GM12878 (cell line): ENCODE measurements at regions not wholly inside any gene's neighbourhood (a gene's known extent, or its start where the extent isn't known, plus 50 kb on each side); places are given as distances from the start of the nearest gene placed in this dataset.

Source experiments
- ATAC-seq: fragments of 200-7000 bp; cut with Tn5 transposase; 3 replicates; pipeline ENCODE4 v1.9.1; 2020; ENCODE audit warnings: mild to moderate bottlenecking, moderate library complexity
- BruUV-seq: library from RNA; stranded (reverse); fragments of 400-500 nt; replicated peaks from 2 replicates; lab custom pipeline; 2021; lab: Mats Ljungman, UMichigan
- CTCF ChIA-PET: fragments of 300-600 bp; sonication (Branson Sonifier 250); formaldehyde crosslinking; extraction: SDS; loops from one replicate; lab custom pipeline; 2021; ENCODE audit warnings: inconsistent platforms; lab: Yijun Ruan, JAX
- POLR2A ChIA-PET: fragments of 350-600 bp; formaldehyde crosslinking; extraction: SDS; loops from one replicate; lab custom pipeline; 2021; ENCODE audit warnings: inconsistent platforms; lab: Charles Lee
- RAD21 ChIA-PET: fragments of 300-600 bp; sonication (Branson Sonifier 250); formaldehyde crosslinking; loops from one replicate; lab custom pipeline; 2023; ENCODE audit warnings: antibody characterized with exemption; ENCODE audit not compliant: unreplicated experiment; lab: Charles Lee
- SMC1A ChIA-PET: fragments of 300-600 bp; sonication (Branson Sonifier 250); formaldehyde crosslinking; loops from one replicate; lab custom pipeline; 2023; ENCODE audit not compliant: unreplicated experiment, uncharacterized antibody; lab: Charles Lee
- DNase-seq: peaks from one replicate; pipeline ENCODE4 v3.0.0-alpha.2; 2011; ENCODE audit warnings: low read depth, low spot score
- FAIRE-seq: peaks from 3 replicates; lab custom pipeline; 2011; peaks lifted over from hg19 to GRCh38; lab: Jason Lieb, UNC
- H2AFZ ChIP-seq: 2 replicates; pipeline ENCODE4 v1.6.0; 2011; ENCODE audit warnings: low read depth, low read length, control low read depth; ENCODE audit not compliant: control insufficient read depth
- H3K27ac ChIP-seq: 2 replicates; pipeline ENCODE4 v1.5.1; 2011; ENCODE audit warnings: control low read depth; ENCODE audit not compliant: control insufficient read depth, insufficient read depth
- H3K27me3 ChIP-seq, 2 experiments: replicated peaks in 1 of 2; 2 replicates each; pipeline versions ENCODE4 v1.6.0 to v1.6.1; 2011; ENCODE audit warnings: low read length in 1 of 2; ENCODE audit not compliant: control insufficient read depth in 2 of 2, insufficient read depth in 2 of 2
- H3K36me3 ChIP-seq, 2 experiments: 2 replicates each; pipeline ENCODE4 v1.5.1; 2011; ENCODE audit warnings: low read length in 1 of 2; ENCODE audit not compliant: control insufficient read depth in 2 of 2, insufficient read depth in 2 of 2
- H3K4me1 ChIP-seq: 2 replicates; pipeline ENCODE4 v1.6.1; 2011; ENCODE audit warnings: mild to moderate bottlenecking, low read length, moderate library complexity, mixed read lengths; ENCODE audit not compliant: control insufficient read depth, insufficient read depth
- H3K4me2 ChIP-seq: 2 replicates; pipeline ENCODE4 v1.6.0; 2011; ENCODE audit warnings: control low read depth; ENCODE audit not compliant: control insufficient read depth, insufficient read depth
- H3K4me3 ChIP-seq: fragments of 200-600 bp; sonication (generic); 2 replicates; pipeline ENCODE4 v1.5.1; 2016
- H3K79me2 ChIP-seq: 2 replicates; pipeline ENCODE4 v1.6.0; 2011; ENCODE audit warnings: low read length; ENCODE audit not compliant: control insufficient read depth, insufficient read depth
- H3K9ac ChIP-seq: 2 replicates; pipeline ENCODE4 v1.8.0; 2011; ENCODE audit warnings: low read length, control low read depth, mixed read lengths; ENCODE audit not compliant: control insufficient read depth, insufficient read depth
- H3K9me3 ChIP-seq: replicated peaks from 3 replicates; pipeline ENCODE4 v1.5.1; 2011; ENCODE audit warnings: mild to moderate bottlenecking, low read length; ENCODE audit not compliant: control insufficient read depth, insufficient read depth
- H4K20me1 ChIP-seq: 2 replicates; pipeline ENCODE4 v1.6.0; 2011; ENCODE audit not compliant: control insufficient read depth, insufficient read depth
- ASH2L ChIP-seq: fragments of 300-600, 200-600 bp; sonication (generic); IDR thresholded peaks from 2 replicates; pipeline ENCODE4 v1.6.1; 2017; ENCODE audit warnings: low read depth, mild to moderate bottlenecking, borderline replicate concordance
- ATF3 ChIP-seq: IDR thresholded peaks from 2 replicates; pipeline ENCODE4 v1.6.1; 2011; ENCODE audit warnings: low read depth, mild to moderate bottlenecking, low read length, moderate library complexity, borderline replicate concordance; ENCODE audit errors: extremely low read depth
- BHLHE40 ChIP-seq, 2 experiments: fragments of 450-650 bp in 1 of 2; IDR thresholded peaks; 2 replicates each; pipeline ENCODE4 v1.6.1; 2011 to 2017; ENCODE audit warnings: low read depth in 2 of 2, borderline replicate concordance in 1 of 2, improper control_type of control experiment in 1 of 2, low read length in 1 of 2, mild to moderate bottlenecking in 1 of 2
- CREM ChIP-seq: IDR thresholded peaks from 2 replicates; pipeline ENCODE4 v1.6.1; 2014; ENCODE audit warnings: antibody characterized with exemption, low read depth
- ELK1 ChIP-seq: IDR thresholded peaks from 2 replicates; pipeline ENCODE4 v1.6.1; 2012; ENCODE audit warnings: low read depth, low read length, improper control_type of control experiment
- ESRRA ChIP-seq: IDR thresholded peaks from 2 replicates; pipeline ENCODE4 v1.6.1; 2012; ENCODE audit warnings: mild to moderate bottlenecking, low read length, improper control_type of control experiment
- ETV6 ChIP-seq, 2 experiments: fragments of 450-650 bp in 1 of 2; IDR thresholded peaks in 1 of 2; conservative IDR thresholded peaks in 1 of 2; 2 replicates each; pipeline ENCODE4 v1.6.1; 2014; ENCODE audit warnings: antibody characterized with exemption in 1 of 2, borderline replicate concordance in 1 of 2, low read depth in 1 of 2, mild to moderate bottlenecking in 1 of 2, moderate library complexity in 1 of 2
- HDAC6 ChIP-seq: fragments of 200-600 bp; sonication (generic); IDR thresholded peaks from one replicate; pipeline ENCODE4 v1.8.0; 2017; ENCODE audit warnings: antibody characterized with exemption; ENCODE audit not compliant: unreplicated experiment
- MLLT1 ChIP-seq: fragments of 450-650 bp; IDR thresholded peaks from 2 replicates; pipeline ENCODE4 v1.6.1; 2016; ENCODE audit warnings: mild to moderate bottlenecking
- NBN ChIP-seq: fragments of 450-650 bp; IDR thresholded peaks from 2 replicates; pipeline ENCODE4 v1.6.1; 2016
- NR2F1 ChIP-seq: fragments of 450-650 bp; conservative IDR thresholded peaks from 2 replicates; pipeline ENCODE4 v1.6.1; 2017; ENCODE audit warnings: mild to moderate bottlenecking
- POLR2A ChIP-seq: IDR thresholded peaks from 2 replicates; pipeline ENCODE4 v1.6.1; 2011; ENCODE audit warnings: low read depth, mild to moderate bottlenecking, low read length
- RUNX3 ChIP-seq: IDR thresholded peaks from 2 replicates; pipeline ENCODE4 v1.6.1; 2012; ENCODE audit warnings: low read length, inconsistent platforms
- ZNF24 ChIP-seq: fragments of 450-650 bp; IDR thresholded peaks from 2 replicates; pipeline ENCODE4 v1.6.1; 2017; ENCODE audit warnings: antibody characterized with exemption, mild to moderate bottlenecking
- ZNF592 ChIP-seq: fragments of 450-650 bp; IDR thresholded peaks from 2 replicates; pipeline ENCODE4 v1.6.1; 2017; ENCODE audit warnings: mild to moderate bottlenecking, moderate library complexity
- WGBS: methylation state at CpG from one replicate; pipeline ENCODE4 v1.1.6; 2016; ENCODE audit warnings: low lambda C conversion rate; ENCODE audit not compliant: insufficient replicate concordance, insufficient coverage; ENCODE audit errors: missing lambda C conversion rate; 5-methylcytosine and 5-hydroxymethylcytosine counted together
- in situ Hi-C: fragments of 300-500 bp; cut with MboI; formaldehyde crosslinking; loops from 9 replicates; pipeline ENCODE4 v1.14.3; 2018; ENCODE audit warnings: mixed read lengths
- intact Hi-C: fragments of 100-400 bp; cut with micrococcal nuclease; formaldehyde crosslinking; loops from one replicate; pipeline ENCODE4 v1.14.2; 2022; ENCODE audit not compliant: unreplicated experiment

GRCh38 chr13:100789481-100789880, 114.9 kb upstream of the TMTC4 start (continued):
- TF ChIP-seq MLLT1 (no peak), ZNF24 (no peak), NBN (no peak), HDAC6 (no peak), ETV6 (conservative IDR thresholded peaks at IDR 0.05 in 1 of 2, IDR thresholded peaks at IDR 0.05 in 1 of 2; ENCODE audit: borderline replicate concordance in 1 of 2, low read depth in 1 of 2) (no peak)

GRCh38 chr13:100789025-100789424, 114.4 kb upstream of the TMTC4 start:
- ChIA-PET SMC1A (no interaction called here), POLR2A (no interaction called here), CTCF (no interaction called here), RAD21 (no interaction called here)
- Histone ChIP-seq H3K9me3 (no peaks in the 10 kb centered on the region), H3K36me3 (no peaks in the 10 kb centered on the region), H3K27ac (no peak overlapping the region), H3K4me2 (no peak overlapping the region), H3K79me2 (no peaks in the 10 kb centered on the region), H3K27me3 (no peaks in the 10 kb centered on the region), H3K4me1 (no peaks in the 10 kb centered on the region), H3K4me3 (no peak overlapping the region), H4K20me1 (no peaks in the 10 kb centered on the region), H2AFZ (no peak overlapping the region), H3K9ac (no peak overlapping the region)
- intact Hi-C loops = no loop called here
- WGBS = 0% methylated on average over 1 of the region's 1 CpG
- in situ Hi-C loops = no loop called here
- BruUV-seq = no TSS peak
- no peak for DNase-seq
- ATAC-seq = no peak
- FAIRE-seq = no peak
- TF ChIP-seq ZNF592 (no peak), ZNF24 (no peak), ELK1 (no peak), RUNX3 (no peak), ATF3 (no peak), NR2F1 (no peak), POLR2A (no peak), CREM (no peak), ESRRA (no peak), ASH2L (no peak), BHLHE40 (IDR thresholded peaks at IDR 0.05; ENCODE audit: borderline replicate concordance in 1 of 2, low read depth in 2 of 2, low read length in 1 of 2) (no peak)
